ENCODE measurements at regions not wholly inside any gene's neighbourhood (a gene's known extent, or its start where the extent isn't known, plus 50 kb on each side); places are given as distances from the start of the nearest gene placed in this dataset.

DNA sequence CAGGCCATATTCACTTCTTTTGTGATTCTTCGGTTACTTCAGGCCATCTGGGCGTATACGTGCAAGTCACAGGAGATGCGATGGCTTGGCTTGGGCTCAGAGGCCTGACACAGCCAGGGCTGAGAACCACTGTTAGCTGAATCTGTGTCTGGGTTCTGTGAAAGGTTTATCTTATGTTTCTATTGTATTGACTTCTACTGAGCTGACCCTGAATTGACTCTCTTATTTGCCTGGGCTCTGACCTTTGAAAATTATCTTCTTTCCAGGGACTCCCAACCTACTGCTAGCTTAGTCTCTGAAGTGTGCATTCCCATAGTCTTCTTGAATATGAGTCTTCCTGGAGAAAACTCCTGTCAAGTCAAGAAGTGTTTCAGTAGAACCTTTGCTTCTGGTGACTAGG, 226.4 kb upstream of the SOX4 start:
- Mint-ChIP-seq H3K27ac (no peak overlapping the region), H3K4me3 (no peak overlapping the region), H3K9me3 (no peaks in the 10 kb centered on the region), H3K27me3 (ENCODE audit: low read depth) (no peaks in the 10 kb centered on the region), H3K4me1 (peaks cover 33% of the 10 kb centered on the region), H3K36me3 (no peaks in the 10 kb centered on the region)
- TF ChIP-seq, protein P1, sequence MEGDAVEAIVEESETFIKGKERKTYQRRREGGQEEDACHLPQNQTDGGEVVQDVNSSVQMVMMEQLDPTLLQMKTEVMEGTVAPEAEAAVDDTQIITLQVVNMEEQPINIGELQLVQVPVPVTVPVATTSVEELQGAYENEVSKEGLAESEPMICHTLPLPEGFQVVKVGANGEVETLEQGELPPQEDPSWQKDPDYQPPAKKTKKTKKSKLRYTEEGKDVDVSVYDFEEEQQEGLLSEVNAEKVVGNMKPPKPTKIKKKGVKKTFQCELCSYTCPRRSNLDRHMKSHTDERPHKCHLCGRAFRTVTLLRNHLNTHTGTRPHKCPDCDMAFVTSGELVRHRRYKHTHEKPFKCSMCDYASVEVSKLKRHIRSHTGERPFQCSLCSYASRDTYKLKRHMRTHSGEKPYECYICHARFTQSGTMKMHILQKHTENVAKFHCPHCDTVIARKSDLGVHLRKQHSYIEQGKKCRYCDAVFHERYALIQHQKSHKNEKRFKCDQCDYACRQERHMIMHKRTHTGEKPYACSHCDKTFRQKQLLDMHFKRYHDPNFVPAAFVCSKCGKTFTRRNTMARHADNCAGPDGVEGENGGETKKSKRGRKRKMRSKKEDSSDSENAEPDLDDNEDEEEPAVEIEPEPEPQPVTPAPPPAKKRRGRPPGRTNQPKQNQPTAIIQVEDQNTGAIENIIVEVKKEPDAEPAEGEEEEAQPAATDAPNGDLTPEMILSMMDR (IDR thresholded peaks at IDR 0.05; ENCODE audit: unreplicated experiment) = no peak
- DNase-seq (ENCODE audit: low spot score in 2 of 2, unreplicated experiment in 2 of 2) = no peak

DNA sequence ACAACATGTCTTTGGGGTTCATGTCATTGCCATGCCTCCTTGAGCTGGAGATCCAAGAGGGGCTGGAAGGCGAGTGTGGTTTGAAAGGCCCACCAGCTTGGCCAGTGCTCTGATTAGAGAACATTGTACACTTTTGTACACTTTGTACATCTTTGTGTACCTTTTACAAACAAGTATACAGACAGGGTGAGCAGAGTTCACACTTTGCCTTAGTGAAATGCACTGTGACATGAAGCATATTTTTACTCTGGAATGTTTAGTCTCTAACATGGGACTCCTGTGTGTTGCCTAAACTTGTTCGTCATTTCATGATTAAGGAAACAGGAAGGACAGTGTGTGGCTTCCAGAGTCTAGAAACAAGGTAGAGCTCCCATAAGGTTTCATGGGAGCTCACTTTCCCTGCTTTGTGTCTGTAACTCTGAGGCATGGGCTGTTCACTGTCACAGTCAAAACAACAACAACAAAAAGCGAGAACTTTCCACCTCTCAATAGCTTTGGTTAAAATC, 225.8 kb upstream of the SOX4 start:
- Mint-ChIP-seq H3K4me3 (no peak overlapping the region), H3K27ac (peak overlapping the region; percentile 23), H3K9me3 (no peaks in the 10 kb centered on the region), H3K4me1 (peaks cover 34% of the 10 kb centered on the region), H3K27me3 (ENCODE audit: low read depth) (no peaks in the 10 kb centered on the region), H3K36me3 (no peaks in the 10 kb centered on the region)
- TF ChIP-seq, protein P1 (IDR thresholded peaks at IDR 0.05; ENCODE audit: unreplicated experiment) = no peak
- DNase-seq (ENCODE audit: low spot score in 2 of 2, unreplicated experiment in 2 of 2) = no peak

DNA sequence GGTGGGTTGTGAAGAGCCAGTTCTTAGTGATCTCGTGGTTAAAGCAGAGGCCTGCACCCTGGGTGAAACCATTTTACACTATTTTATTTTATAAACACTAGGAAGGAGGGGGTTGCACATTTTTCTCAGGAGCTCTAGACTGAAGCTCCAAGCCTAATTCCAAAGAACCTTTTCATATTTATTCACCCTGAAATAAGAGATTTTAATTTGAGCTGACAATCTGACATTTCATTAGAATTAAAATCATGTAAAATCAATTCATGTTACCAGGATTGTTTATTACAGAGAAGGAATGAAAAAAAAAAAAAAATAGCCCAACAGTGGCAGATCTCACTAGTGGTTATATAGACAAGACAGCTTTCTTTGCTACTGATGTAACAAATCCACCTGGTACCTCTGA, 222.5 kb upstream of the SOX4 start:
- no peak for DNase-seq (ENCODE audit: low spot score in 2 of 2, unreplicated experiment in 2 of 2)
- Mint-ChIP-seq H3K27me3 (ENCODE audit: low read depth) (no peaks in the 10 kb centered on the region), H3K4me1 (peaks cover 49% of the 10 kb centered on the region), H3K36me3 (no peaks in the 10 kb centered on the region), H3K4me3 (no peak overlapping the region), H3K9me3 (no peaks in the 10 kb centered on the region), H3K27ac (peak overlapping the region; percentile 98)
- TF ChIP-seq, protein P1 (IDR thresholded peaks at IDR 0.05; ENCODE audit: unreplicated experiment) = no peak

DNA sequence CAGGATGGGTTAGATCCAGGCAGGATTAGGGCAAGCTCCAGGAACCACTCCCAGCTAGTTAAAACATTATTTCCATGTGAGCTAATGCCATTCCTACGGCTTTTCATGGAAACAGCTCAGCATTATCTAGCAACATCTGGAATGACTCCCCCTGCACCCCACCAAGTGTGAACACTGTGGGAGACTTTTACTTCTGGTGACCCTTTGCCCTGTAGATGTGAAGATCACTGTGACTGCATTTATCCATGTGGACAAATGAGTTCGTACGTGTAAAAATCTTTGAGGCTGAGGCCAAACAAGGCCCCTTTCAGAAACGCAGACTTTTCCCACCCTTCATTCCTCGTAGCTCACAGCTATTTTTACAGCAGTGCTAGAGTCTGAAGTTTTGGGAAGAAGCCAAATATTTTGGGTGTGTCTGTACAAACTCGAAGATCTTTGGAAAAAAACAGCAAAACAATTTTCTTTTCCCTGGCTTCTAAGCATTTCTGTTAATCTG, 221.8 kb upstream of the SOX4 start:
- Mint-ChIP-seq H3K4me1 (peaks cover 49% of the 10 kb centered on the region), H3K9me3 (no peaks in the 10 kb centered on the region), H3K36me3 (no peaks in the 10 kb centered on the region), H3K27me3 (ENCODE audit: low read depth) (no peaks in the 10 kb centered on the region), H3K27ac (peak overlapping the region; percentile 98), H3K4me3 (no peak overlapping the region)
- no peak for DNase-seq (ENCODE audit: low spot score in 2 of 2, unreplicated experiment in 2 of 2)
- TF ChIP-seq, protein P1 (IDR thresholded peaks at IDR 0.05; ENCODE audit: unreplicated experiment) = no peak

DNA sequence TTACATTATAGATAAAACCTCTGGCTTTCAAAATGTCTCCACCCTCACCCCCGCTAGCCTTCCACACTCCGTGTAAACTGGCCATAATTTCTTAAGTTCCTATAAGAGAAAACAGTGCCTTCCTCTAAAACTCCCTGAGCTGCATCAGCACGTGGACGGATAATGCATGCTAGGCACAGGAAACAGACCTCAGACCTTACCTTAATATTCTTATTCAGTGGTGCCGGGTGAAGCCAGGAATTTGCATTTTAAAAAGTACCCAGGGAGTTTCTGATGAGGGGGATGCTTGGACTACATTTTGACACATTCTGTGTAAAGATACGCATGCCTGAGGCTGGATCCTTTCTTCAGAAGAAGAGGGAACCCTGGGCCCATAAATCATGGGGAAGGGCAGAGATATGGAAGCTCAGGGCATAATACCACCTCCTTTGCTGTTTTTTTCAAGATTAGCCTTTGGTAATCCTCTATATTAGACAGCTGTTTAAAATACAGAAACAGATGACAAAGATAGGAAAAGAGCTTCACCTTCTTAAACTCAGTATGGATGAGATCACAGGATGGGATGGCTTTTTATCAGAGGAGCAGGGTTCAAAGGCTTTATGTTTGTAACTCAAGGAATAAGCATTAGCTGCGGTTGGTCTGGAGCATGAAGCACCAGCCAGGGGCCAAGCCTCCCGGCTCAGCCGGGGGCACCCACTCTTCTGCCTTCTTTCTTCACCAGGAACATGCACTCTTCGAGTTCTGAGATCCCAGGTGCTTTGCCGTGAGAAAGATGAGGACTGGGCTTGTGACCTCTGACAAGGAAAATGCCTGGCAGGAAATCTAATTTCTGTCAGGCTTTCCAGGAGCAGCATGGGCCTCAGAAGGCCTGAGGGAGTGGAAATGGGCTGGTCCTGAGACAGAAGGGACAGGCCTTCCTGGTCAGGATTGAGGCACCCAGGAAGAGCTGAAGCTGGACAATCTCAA, 218.1 kb upstream of the SOX4 start:
- Mint-ChIP-seq H3K4me3 (no peak overlapping the region), H3K9me3 (no peaks in the 10 kb centered on the region), H3K36me3 (no peaks in the 10 kb centered on the region), H3K27ac (peak overlapping the region; percentile 44), H3K27me3 (ENCODE audit: low read depth) (no peaks in the 10 kb centered on the region), H3K4me1 (peaks cover 46% of the 10 kb centered on the region)
- no peak for DNase-seq (ENCODE audit: low spot score in 2 of 2, unreplicated experiment in 2 of 2)
- TF ChIP-seq, protein P1 (IDR thresholded peaks at IDR 0.05; ENCODE audit: unreplicated experiment) = no peak

Measured in mesothelial cell of epicardium (in vitro differentiated cells).